ENCODE measurements at regions not wholly inside any gene's neighbourhood (a gene's known extent, or its start where the extent isn't known, plus 50 kb on each side); places are given as distances from the start of the nearest gene placed in this dataset.

- DNase-seq (ENCODE audit: low spot score) = no peak
- no peak for TF ChIP-seq CTCF (IDR thresholded peaks at IDR 0.05; ENCODE audit: extremely low read depth, missing control alignments)
Measured at GRCh38 chr7:46630031-46630430, 709.0 kb upstream of the IGFBP3 start.

GRCh38 chr7:46628389-46628788, 707.3 kb upstream of the IGFBP3 start:
- no peak for TF ChIP-seq CTCF (IDR thresholded peaks at IDR 0.05; ENCODE audit: extremely low read depth, missing control alignments)
- DNase-seq (ENCODE audit: low spot score) = no peak

GRCh38 chr7:46626691-46627310, 705.7 kb upstream of the IGFBP3 start:
- DNase-seq (ENCODE audit: low spot score) = no peak
- no peak for TF ChIP-seq CTCF (IDR thresholded peaks at IDR 0.05; ENCODE audit: extremely low read depth, missing control alignments)

- DNase-seq (ENCODE audit: low spot score) = no peak
- no peak for TF ChIP-seq CTCF (IDR thresholded peaks at IDR 0.05; ENCODE audit: extremely low read depth, missing control alignments)
Measured at GRCh38 chr7:46626261-46626660, 705.2 kb upstream of the IGFBP3 start.

- no peak for DNase-seq (ENCODE audit: low spot score)
Measured at GRCh38 chr7:46625032-46625431, 704.0 kb upstream of the IGFBP3 start.

GRCh38 chr7:46622251-46622650, 701.2 kb upstream of the IGFBP3 start:
- no peak for DNase-seq (ENCODE audit: low spot score)
- no peak for TF ChIP-seq CTCF (IDR thresholded peaks at IDR 0.05; ENCODE audit: extremely low read depth, missing control alignments)

More at GRCh38 chr7:46625032-46625431, 704.0 kb upstream of the IGFBP3 start:
- TF ChIP-seq CTCF (IDR thresholded peaks at IDR 0.05; ENCODE audit: extremely low read depth, missing control alignments) = no peak

GRCh38 chr7:46619723-46620310, 698.7 kb upstream of the IGFBP3 start:
- no peak for DNase-seq (ENCODE audit: low spot score)
- no peak for TF ChIP-seq CTCF (IDR thresholded peaks at IDR 0.05; ENCODE audit: extremely low read depth, missing control alignments)
